ENCODE measurements at regions not wholly inside any gene's neighbourhood (a gene's known extent, or its start where the extent isn't known, plus 50 kb on each side); places are given as distances from the start of the nearest gene placed in this dataset.

- no peak for TF ChIP-seq BACH2 (CRISPR knock-in tag; IDR thresholded peaks at IDR 0.05; ENCODE audit: borderline replicate concordance)
- no peak for TF ChIP-seq ZFP3 (CRISPR knock-in tag; IDR thresholded peaks at IDR 0.05)
- no peak for TF ChIP-seq POU6F1 (CRISPR knock-in tag; IDR thresholded peaks at IDR 0.05; ENCODE audit: borderline replicate concordance, low read depth)
- TF ChIP-seq ZFP30 (CRISPR knock-in tag; IDR thresholded peaks at IDR 0.05), result no peak
- no peak for TF ChIP-seq TSHZ2 (CRISPR knock-in tag; IDR thresholded peaks at IDR 0.05)
- no peak for ATAC-seq
These were observed 234.7 kb downstream of the TSHZ3 start for GRCh38 chr19:31114585-31114984.

- TF ChIP-seq SNAI2 (CRISPR knock-in tag; IDR thresholded peaks at IDR 0.05) (no peak), TOX (CRISPR knock-in tag; IDR thresholded peaks at IDR 0.05; ENCODE audit: borderline replicate concordance) (no peak), TSHZ2 (CRISPR knock-in tag; IDR thresholded peaks at IDR 0.05) (peak; percentile 43; the same call in 1 of the 2 replicates), GLIS3 (CRISPR knock-in tag; IDR thresholded peaks at IDR 0.05) (no peak), ZC3H10 (CRISPR knock-in tag; IDR thresholded peaks at IDR 0.05) (no peak), TCF4 (CRISPR knock-in tag; IDR thresholded peaks at IDR 0.05; ENCODE audit: borderline replicate concordance) (peak; percentile 31; the same call in 1 of the 2 replicates), ARNTL (CRISPR knock-in tag; IDR thresholded peaks at IDR 0.05; ENCODE audit: borderline replicate concordance, low read depth) (no peak)
- peak; percentile 30; the same call in 2 of the 3 replicates for ATAC-seq
These were observed 235.9 kb downstream of the TSHZ3 start for GRCh38 chr19:31113293-31113692.

GRCh38 chr19:31112158-31112557 is 237.1 kb downstream of the TSHZ3 start:
- no peak for TF ChIP-seq PPARA (CRISPR knock-in tag; IDR thresholded peaks at IDR 0.05; ENCODE audit: borderline replicate concordance)
- TF ChIP-seq TCF4 (CRISPR knock-in tag; IDR thresholded peaks at IDR 0.05; ENCODE audit: borderline replicate concordance), result no peak
- no peak for TF ChIP-seq ARNTL (CRISPR knock-in tag; IDR thresholded peaks at IDR 0.05; ENCODE audit: borderline replicate concordance, low read depth)
- no peak for TF ChIP-seq ZNF70 (CRISPR knock-in tag; IDR thresholded peaks at IDR 0.05)
- no peak for TF ChIP-seq GLIS3 (CRISPR knock-in tag; IDR thresholded peaks at IDR 0.05)
- no peak for TF ChIP-seq CREB5 (CRISPR knock-in tag; IDR thresholded peaks at IDR 0.05; ENCODE audit: low read depth)
- no peak for TF ChIP-seq TSHZ2 (CRISPR knock-in tag; IDR thresholded peaks at IDR 0.05)
- no peak for TF ChIP-seq SNAI2 (CRISPR knock-in tag; IDR thresholded peaks at IDR 0.05)
- TF ChIP-seq TOX (CRISPR knock-in tag; IDR thresholded peaks at IDR 0.05; ENCODE audit: borderline replicate concordance), result no peak
- TF ChIP-seq ISL1 (CRISPR knock-in tag; IDR thresholded peaks at IDR 0.05), result no peak
- no peak for TF ChIP-seq BACH2 (CRISPR knock-in tag; IDR thresholded peaks at IDR 0.05; ENCODE audit: borderline replicate concordance)
- no peak for TF ChIP-seq CSDC2 (CRISPR knock-in tag; IDR thresholded peaks at IDR 0.05)
- no peak for TF ChIP-seq ZFP30 (CRISPR knock-in tag; IDR thresholded peaks at IDR 0.05)
- no peak for TF ChIP-seq ZNF565 (CRISPR knock-in tag; conservative IDR thresholded peaks at IDR 0.05; ENCODE audit: low read depth)
- no peak for TF ChIP-seq RARB (CRISPR knock-in tag; IDR thresholded peaks at IDR 0.05)
- no peak for ATAC-seq

Measured in SK-N-SH treated with all-trans-retinoic acid at 6 μM for 48 hours (cell line).